K562 (cell line): ENCODE measurements at regions not wholly inside any gene's neighbourhood (a gene's known extent, or its start where the extent isn't known, plus 50 kb on each side); places are given as distances from the start of the nearest gene placed in this dataset.

Experiments
- ATAC-seq: fragments of 200-7000 bp; cut with Tn5 transposase; 3 replicates; pipeline ENCODE4 v1.9.1; 2020; ENCODE audit warnings: moderate library complexity
- BruUV-seq: library from RNA; stranded (reverse); fragments of 400-500 nt; replicated peaks from 2 replicates; lab custom pipeline; 2021; lab: Mats Ljungman, UMichigan
- CTCF ChIA-PET: fragments of 300-600 bp; formaldehyde crosslinking; extraction: SDS; loops from one replicate; lab custom pipeline; 2021; ENCODE audit warnings: low intra/inter-chr PET ratio; lab: Yijun Ruan, JAX
- POLR2A ChIA-PET: fragments of 300-600, 350-650 bp; sonication (Branson Sonifier 250); formaldehyde crosslinking; extraction: SDS; loops from one replicate; lab custom pipeline; 2021; ENCODE audit warnings: antibody characterized with exemption, inconsistent platforms; lab: Yijun Ruan, JAX
- DNase-seq, 4 experiments: peaks; one replicate each; pipeline versions ENCODE4 v3.0.0 to v3.0.0-alpha.2; 2011 to 2018; ENCODE audit warnings: low spot score in 3 of 4, mixed read lengths in 3 of 4; ENCODE audit errors: extremely low read depth in 1 of 4
- FAIRE-seq: peaks from 2 replicates; lab custom pipeline; 2011; peaks lifted over from hg19 to GRCh38; lab: Jason Lieb, UNC
- H2AFZ ChIP-seq: 2 replicates; pipeline ENCODE4 v1.6.0; 2011; ENCODE audit warnings: low read depth, low read length, control low read depth, inconsistent platforms
- H3K27ac ChIP-seq: fragments of 200-600 bp; 3 replicates; pipeline ENCODE4 v1.8.0; 2011; ENCODE audit warnings: low read depth, mild to moderate bottlenecking, control low read depth, inconsistent platforms, low read length, moderate library complexity, mixed read lengths; ENCODE audit errors: extremely low read depth
- H3K27me3 ChIP-seq, 2 experiments: fragments of 300-600 bp in 1 of 2; 2 replicates in 1 of 2; 3 replicates in 1 of 2; pipeline versions ENCODE4 v1.6.0 to v1.8.0; 2011; ENCODE audit warnings: inconsistent platforms in 2 of 2, low read length in 2 of 2, mild to moderate bottlenecking in 1 of 2, mixed read lengths in 1 of 2, moderate library complexity in 1 of 2; ENCODE audit not compliant: control insufficient read depth in 2 of 2, insufficient read depth in 2 of 2
- H3K36me3 ChIP-seq: fragments of 300-600 bp; 3 replicates; pipeline ENCODE4 v1.8.0; 2011; ENCODE audit warnings: mild to moderate bottlenecking, low read length, inconsistent platforms; ENCODE audit not compliant: control insufficient read depth, insufficient read depth
- H3K4me1 ChIP-seq, 2 experiments: fragments of 200-600 bp in 1 of 2; replicated peaks in 1 of 2; 2 replicates in 1 of 2; 3 replicates in 1 of 2; pipeline versions ENCODE4 v1.5.1 to v1.8.0; 2011; ENCODE audit warnings: inconsistent platforms in 2 of 2, low read length in 2 of 2, mild to moderate bottlenecking in 1 of 2, mixed read lengths in 1 of 2, moderate library complexity in 1 of 2; ENCODE audit not compliant: control insufficient read depth in 2 of 2, insufficient read depth in 2 of 2
- H3K4me2 ChIP-seq: 2 replicates; pipeline ENCODE4 v1.6.1; 2011; ENCODE audit warnings: low read length, control low read depth, inconsistent platforms, mixed read lengths; ENCODE audit not compliant: insufficient read depth
- H3K4me3 ChIP-seq: fragments of 200-600 bp; sonication (generic), shearing (Covaris generic); 2 replicates; pipeline ENCODE4 v1.5.1; 2016; ENCODE audit warnings: control low read depth, inconsistent platforms
- H3K79me2 ChIP-seq: fragments of 200-600 bp; 3 replicates; pipeline ENCODE4 v1.8.0; 2011; ENCODE audit warnings: low read length, inconsistent platforms; ENCODE audit not compliant: control insufficient read depth, insufficient read depth
- H3K9ac ChIP-seq, 2 experiments: 2 replicates each; pipeline versions ENCODE4 v1.6.0 to v1.6.1; 2011; ENCODE audit warnings: low read depth in 2 of 2, low read length in 2 of 2, control low read depth in 1 of 2, inconsistent platforms in 1 of 2, mild to moderate bottlenecking in 1 of 2, mixed read lengths in 1 of 2; ENCODE audit not compliant: insufficient read depth in 1 of 2
- H3K9me1 ChIP-seq: one replicate; pipeline ENCODE4 v1.6.0; 2011; ENCODE audit warnings: inconsistent platforms, mild to moderate bottlenecking, low read length, moderate library complexity; ENCODE audit not compliant: control insufficient read depth, insufficient read depth
- H3K9me3 ChIP-seq: replicated peaks from 2 replicates; pipeline ENCODE4 v1.5.1; 2011; ENCODE audit warnings: low read depth, low read length, inconsistent platforms; ENCODE audit not compliant: control insufficient read depth, insufficient read depth
- H4K20me1 ChIP-seq: replicated peaks from 2 replicates; pipeline ENCODE4 v1.6.1; 2011; ENCODE audit warnings: low read length, inconsistent platforms, mixed read lengths; ENCODE audit not compliant: control insufficient read depth, insufficient read depth
- C11orf30 ChIP-seq: fragments of 450-650 bp; IDR thresholded peaks from 2 replicates; pipeline ENCODE4 v1.6.1; 2016; ENCODE audit warnings: low read depth, mild to moderate bottlenecking
- MAFF ChIP-seq: IDR thresholded peaks from 2 replicates; pipeline ENCODE4 v1.6.1; 2012; ENCODE audit warnings: low read length, improper control_type of control experiment
- MAFK ChIP-seq: IDR thresholded peaks from 2 replicates; pipeline ENCODE4 v1.6.1; 2011; ENCODE audit warnings: low read length, improper control_type of control experiment
- SAP30 ChIP-seq: fragments of 200-600 bp; sonication (generic); IDR thresholded peaks from 2 replicates; pipeline ENCODE4 v1.6.1; 2012; ENCODE audit warnings: borderline replicate concordance, low read depth, mild to moderate bottlenecking, moderate library complexity, low read length, control low read depth, inconsistent platforms; ENCODE audit not compliant: insufficient read depth, poor library complexity, severe bottlenecking
- THRAP3 ChIP-seq: fragments of 450-650 bp; IDR thresholded peaks from 2 replicates; pipeline ENCODE4 v1.6.1; 2016; ENCODE audit warnings: mild to moderate bottlenecking, inconsistent platforms, borderline replicate concordance
- TOE1 ChIP-seq, 2 experiments: fragments of 450-650 bp in 1 of 2; sonication (generic) in 1 of 2; formaldehyde crosslinking in 1 of 2; IDR thresholded peaks; 2 replicates each; pipeline versions ENCODE4 v1.7.1 to v1.8.0; 2016 to 2022; ENCODE audit warnings: borderline replicate concordance in 2 of 2, mild to moderate bottlenecking in 2 of 2, antibody characterized with exemption in 1 of 2, inconsistent platforms in 1 of 2, low read depth in 1 of 2, missing genetic modification reagents in 1 of 2, moderate library complexity in 1 of 2
- ZNF274 ChIP-seq: IDR thresholded peaks from 2 replicates; pipeline ENCODE4 v1.6.1; 2011; ENCODE audit warnings: low read depth, mild to moderate bottlenecking, low read length, moderate library complexity, borderline replicate concordance
- ZNF316 ChIP-seq: fragments of 450-650 bp; IDR thresholded peaks from 2 replicates; pipeline ENCODE4 v1.6.1; 2016
- WGBS: fragments of 100-300 bp; shearing (Covaris generic); methylation state at CpG from one replicate; pipeline ENCODE4 v1.1.6; 2016; ENCODE audit warnings: low coverage, mixed read lengths; ENCODE audit not compliant: insufficient coverage; ENCODE audit errors: missing lambda C conversion rate; 5-methylcytosine and 5-hydroxymethylcytosine counted together
- in situ Hi-C: fragments of 300-500 bp; cut with MboI; formaldehyde crosslinking; loops from 4 replicates; pipeline ENCODE4 v1.15.0; 2018; ENCODE audit warnings: inconsistent platforms, mixed read lengths
- intact Hi-C: fragments of 100-400 bp; cut with micrococcal nuclease; formaldehyde crosslinking; loops from 2 replicates; pipeline ENCODE4 v1.14.2; 2022
- TF ChIP-seq, protein P1 (sequence below): fragments of 450-650 bp; formaldehyde crosslinking; IDR thresholded peaks from 2 replicates; pipeline ENCODE4 v1.4.0; 2020; ENCODE audit warnings: mild to moderate bottlenecking, mixed read lengths

DNA sequence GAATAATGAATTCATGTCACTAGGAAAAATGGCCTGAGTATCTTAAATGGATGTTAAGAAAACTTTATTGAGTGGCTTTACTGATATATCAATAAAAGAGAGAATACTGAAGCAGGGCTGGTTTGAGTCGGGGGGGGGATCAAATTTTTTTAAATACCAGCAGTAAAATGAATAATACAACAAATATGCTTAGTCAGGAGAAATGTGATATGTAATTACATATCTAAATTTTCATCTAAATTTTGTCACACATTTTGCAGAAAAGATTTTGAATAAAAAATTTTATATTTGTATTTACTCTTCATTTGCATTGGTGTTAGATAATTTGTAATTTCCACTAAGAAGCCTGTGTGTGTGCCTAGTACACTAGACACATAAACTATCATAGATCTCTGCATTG, 2300.2 kb downstream of the MRPL39 start:
- Histone ChIP-seq H3K4me2 (no peak overlapping the region), H3K4me1 (no peaks in the 10 kb centered on the region), H3K9me3 (no peaks in the 10 kb centered on the region), H3K36me3 (no peaks in the 10 kb centered on the region), H3K4me3 (no peak overlapping the region), H3K27me3 (no peaks in the 10 kb centered on the region), H3K27ac (no peak overlapping the region), H3K79me2 (no peaks in the 10 kb centered on the region), H2AFZ (no peak overlapping the region), H3K9ac (no peak overlapping the region), H3K9me1 (no peaks in the 10 kb centered on the region), H4K20me1 (no peaks in the 10 kb centered on the region)
- TF ChIP-seq ZNF274 (no peak), MAFK (peak; percentile 31; the same call in 1 of the 2 replicates), C11orf30 (peak; percentile 24; the same call in 1 of the 2 replicates), MAFF (peak; percentile 21; the same call in 1 of the 2 replicates), SAP30 (no peak), ZNF316 (0 out of 2 replicates have a peak, but pooled peaks have one; percentile 34)
- FAIRE-seq (no peak), DNase-seq (no peak), ATAC-seq (no peak)
- BruUV-seq = no TSS peak
- intact Hi-C loops = no loop called here
- POLR2A ChIA-PET = no interaction called here
- WGBS = 0% methylated on average over 1 of the region's 1 CpG
- CTCF ChIA-PET = no interaction called here
- in situ Hi-C loops = no loop called here

DNA sequence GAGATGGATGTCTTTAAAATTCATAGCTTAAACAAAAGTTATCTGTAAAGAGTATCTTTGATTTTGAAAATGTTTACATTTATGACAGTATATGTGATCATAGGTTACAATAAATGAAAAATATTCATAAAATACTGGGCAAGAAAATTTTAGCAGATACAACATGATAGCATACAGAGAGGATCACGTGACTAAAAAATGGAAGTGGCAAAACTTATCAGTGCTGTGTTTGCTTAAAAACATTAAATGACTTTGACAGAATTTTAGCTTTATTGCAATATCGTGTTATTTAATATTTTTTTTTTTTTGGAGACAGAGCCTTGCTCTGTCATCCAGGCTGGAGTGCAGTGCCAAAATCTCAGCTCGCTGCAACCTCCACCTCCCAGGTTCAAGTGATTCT, 2294.1 kb downstream of the NCAM2 start:
- no peaks in the 10 kb centered on the region for H4K20me1 ChIP-seq
- no peaks in the 10 kb centered on the region for H3K4me1 ChIP-seq
- no peaks in the 10 kb centered on the region for H3K27me3 ChIP-seq
- H2AFZ ChIP-seq = no peak overlapping the region
- no peaks in the 10 kb centered on the region; the same call in 1 of the 2 replicates for H3K9me3 ChIP-seq
- no peaks in the 10 kb centered on the region for H3K9me1 ChIP-seq
- ATAC-seq (no peak), FAIRE-seq (no peak), DNase-seq (no peak)
- 0% methylated on average over 3 of the region's 3 CpGs for WGBS
- POLR2A ChIA-PET = no interaction called here
- no peaks in the 10 kb centered on the region for H3K36me3 ChIP-seq
- no peak overlapping the region for H3K4me2 ChIP-seq
- in situ Hi-C loops (no loop called here), intact Hi-C loops (no loop called here)
- no TSS peak for BruUV-seq
- no peak overlapping the region for H3K9ac ChIP-seq
- no peaks in the 10 kb centered on the region for H3K79me2 ChIP-seq
- no peak overlapping the region for H3K4me3 ChIP-seq
- H3K27ac ChIP-seq = no peak overlapping the region
- TF ChIP-seq TOE1 (IDR thresholded peaks at IDR 0.05; ENCODE audit: borderline replicate concordance) = no peak
- TF ChIP-seq TOE1 (CRISPR knock-in tag; IDR thresholded peaks at IDR 0.05; ENCODE audit: borderline replicate concordance, low read depth) = no peak
- TF ChIP-seq THRAP3 = no peak
- TF ChIP-seq, protein P1, sequence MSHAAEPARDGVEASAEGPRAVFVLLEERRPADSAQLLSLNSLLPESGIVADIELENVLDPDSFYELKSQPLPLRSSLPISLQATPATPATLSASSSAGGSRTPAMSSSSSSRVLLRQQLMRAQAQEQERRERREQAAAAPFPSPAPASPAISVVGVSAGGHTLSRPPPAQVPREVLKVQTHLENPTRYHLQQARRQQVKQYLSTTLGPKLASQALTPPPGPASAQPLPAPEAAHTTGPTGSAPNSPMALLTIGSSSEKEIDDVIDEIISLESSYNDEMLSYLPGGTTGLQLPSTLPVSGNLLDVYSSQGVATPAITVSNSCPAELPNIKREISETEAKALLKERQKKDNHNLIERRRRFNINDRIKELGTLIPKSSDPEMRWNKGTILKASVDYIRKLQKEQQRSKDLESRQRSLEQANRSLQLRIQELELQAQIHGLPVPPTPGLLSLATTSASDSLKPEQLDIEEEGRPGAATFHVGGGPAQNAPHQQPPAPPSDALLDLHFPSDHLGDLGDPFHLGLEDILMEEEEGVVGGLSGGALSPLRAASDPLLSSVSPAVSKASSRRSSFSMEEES (CRISPR knock-in tag) = peak; percentile 86
- CTCF ChIA-PET = no interaction called here
